Transverse colon (tissue), 4 donors: ENCODE measurements at regions not wholly inside any gene's neighbourhood (a gene's known extent, or its start where the extent isn't known, plus 50 kb on each side); places are given as distances from the start of the nearest gene placed in this dataset.
A peak's percentile ranks its signal among the peaks of the same experiment; 100 is the strongest.

ENCODE experiments used
- DNase-seq: peaks from one replicate; pipeline ENCODE4 v3.0.0-alpha.2; 2019
- H3K27ac ChIP-seq, 4 donors: fragments of 200-600 bp; sonication (generic); 2 replicates each; pipeline ENCODE4 v1.5.1; 2016 to 2018; ENCODE audit warnings: inconsistent platforms in 4 of 4
- H3K27me3 ChIP-seq: fragments of 200-600 bp; sonication (generic); 2 replicates; pipeline ENCODE4 v1.5.1; 2017; ENCODE audit warnings: inconsistent platforms
- H3K36me3 ChIP-seq, 4 donors: fragments of 200-600 bp; sonication (generic); 2 replicates each; pipeline ENCODE4 v1.5.1; 2017 to 2019; ENCODE audit warnings: inconsistent platforms in 4 of 4
- H3K4me1 ChIP-seq, 4 donors: fragments of 200-600 bp; sonication (generic); 2 replicates each; pipeline ENCODE4 v1.5.1; 2017 to 2020; ENCODE audit warnings: inconsistent platforms in 4 of 4
- H3K4me3 ChIP-seq, 4 donors: fragments of 200-600 bp; sonication (generic); 1 replicate in 1 of 4; 2 replicates in 3 of 4; pipeline versions ENCODE4 v1.5.1 to v1.6.1; 2017 to 2019; ENCODE audit warnings: inconsistent platforms in 4 of 4
- H3K9me3 ChIP-seq, 2 donors: fragments of 200-600 bp; sonication (generic); 2 replicates each; pipeline ENCODE4 v1.5.1; 2017 to 2019; ENCODE audit warnings: inconsistent platforms in 2 of 2
- CTCF ChIP-seq, 5 experiments: fragments of 200-600 bp in 3 of 5; fragments of 450-650 bp in 2 of 5; sonication (generic) in 3 of 5; IDR thresholded peaks; 1 replicate in 2 of 5; 2 replicates in 3 of 5; pipeline ENCODE4 v1.5.1; 2016 to 2017; ENCODE audit warnings: antibody characterized with exemption in 5 of 5, inconsistent platforms in 3 of 5, mild to moderate bottlenecking in 2 of 5, moderate library complexity in 1 of 5
- EP300 ChIP-seq: sonication (generic); formaldehyde crosslinking; IDR thresholded peaks from one replicate; pipeline ENCODE4 v1.6.1; 2017; ENCODE audit warnings: antibody characterized with exemption, low read depth
- POLR2A ChIP-seq: fragments of 450-650 bp; IDR thresholded peaks from one replicate; pipeline ENCODE4 v1.6.1; 2016; ENCODE audit warnings: antibody characterized with exemption, mild to moderate bottlenecking, moderate library complexity
- POLR2AphosphoS5 ChIP-seq, 3 donors: sonication (generic); formaldehyde crosslinking; IDR thresholded peaks; one replicate each; pipeline ENCODE4 v1.6.1; 2016; ENCODE audit warnings: antibody characterized with exemption in 3 of 3
- WGBS, 2 donors: methylation state at CpG; one replicate each; pipeline ENCODE4 v1.1.5; 2018; ENCODE audit warnings: low coverage in 1 of 2; 5-methylcytosine and 5-hydroxymethylcytosine counted together
- in situ Hi-C, 4 donors: fragments of 200-750 bp; cut with MboI; loops; one replicate each; pipeline versions ENCODE4 v1.15.0 to v1.15.1; 2017; ENCODE audit warnings: low sequenced_read_pairs in 3 of 4, low pct_ligation_motif_present in 1 of 4, low pct_unique_long_range_greater_than_20kb in 1 of 4
- intact Hi-C: fragments of 100-400 bp; cut with DNase I; formaldehyde crosslinking; loops from one replicate; pipeline ENCODE4 v1.15.1; 2023; ENCODE audit warnings: low total_unique reads

- 50 to 63% methylated on average over 21 to 26 of the region's 26 CpGs for WGBS, 2 donors
- DNase-seq: peak; percentile 78
- TF ChIP-seq POLR2A: peak; percentile 56
- TF ChIP-seq POLR2AphosphoS5 (IDR thresholded peaks at IDR 0.05): peak in 2 of 3 donors; percentile 24 to 58
- no peak for TF ChIP-seq EP300
- TF ChIP-seq CTCF (IDR thresholded peaks at IDR 0.05): no peak
- H3K9me3 ChIP-seq: no peaks in the 10 kb centered on the region
- H3K27ac ChIP-seq: peak overlapping the region; percentile 77 to 83 (median 80)
- H3K36me3 ChIP-seq: no peaks in the 10 kb centered on the region
- peaks cover 0 to 41% (median 24%) of the 10 kb centered on the region in 4 donors for H3K4me1 ChIP-seq
- H3K4me3 ChIP-seq: peak overlapping the region in 1 of 4 donors; percentile 5
- in situ Hi-C loops (no loop called here), intact Hi-C loops (no loop called here)
- no peaks in the 10 kb centered on the region for H3K27me3 ChIP-seq
Measured at GRCh38 chr4:123547216-123548165, 150.9 kb downstream of the SPRY1 start.

GRCh38 chr4:123553279-123553678, 156.7 kb downstream of the SPRY1 start:
- DNase-seq: no peak
- H3K9me3 ChIP-seq: no peaks in the 10 kb centered on the region
- H3K36me3 ChIP-seq: no peaks in the 10 kb centered on the region
- peaks cover 18 to 50% (median 34%) of the 10 kb centered on the region in 4 donors for H3K4me1 ChIP-seq
- WGBS, 2 donors: 60 to 74% methylated on average over 1 to 4 of the region's 4 CpGs
- intact Hi-C loops (no loop called here), in situ Hi-C loops (loop anchor here in 1 of 4 donors (25.0 kb wide), 1 partner anchor 109 kb away; no protein-coding TSS in a partner anchor)
- H3K27ac ChIP-seq: peak overlapping the region in 3 of 4 donors; percentile 85 to 89 (median 86)
- no peaks in the 10 kb centered on the region for H3K27me3 ChIP-seq
- H3K4me3 ChIP-seq: no peak overlapping the region
- TF ChIP-seq POLR2A (no peak), POLR2AphosphoS5 (IDR thresholded peaks at IDR 0.05) (no peak), EP300 (no peak), CTCF (IDR thresholded peaks at IDR 0.05) (no peak)

- 76 to 86% methylated on average over 1 to 3 of the region's 3 CpGs for WGBS, 2 donors
- peaks cover 18 to 43% (median 29%) of the 10 kb centered on the region in 4 donors for H3K4me1 ChIP-seq
- no peak overlapping the region for H3K4me3 ChIP-seq
- DNase-seq: no peak
- H3K27ac ChIP-seq: peak overlapping the region; percentile 85 to 89 (median 88)
- H3K36me3 ChIP-seq: no peaks in the 10 kb centered on the region
- TF ChIP-seq EP300 (no peak), CTCF (IDR thresholded peaks at IDR 0.05) (no peak), POLR2A (no peak)
- H3K9me3 ChIP-seq: no peaks in the 10 kb centered on the region
- intact Hi-C loops (no loop called here), in situ Hi-C loops (loop anchor here in 1 of 4 donors (25.0 kb wide), 1 partner anchor 108 kb away; no protein-coding TSS in a partner anchor)
- no peaks in the 10 kb centered on the region for H3K27me3 ChIP-seq
Measured at GRCh38 chr4:123553733-123554637, 157.4 kb downstream of the SPRY1 start.
